CD14-positive monocyte (primary cell): ENCODE measurements at regions not wholly inside any gene's neighbourhood (a gene's known extent, or its start where the extent isn't known, plus 50 kb on each side); places are given as distances from the start of the nearest gene placed in this dataset.

Experiments
- DNase-seq, 3 donors: peaks; one replicate each; pipeline ENCODE4 v3.0.0-alpha.2; 2011 to 2022
- H2AFZ ChIP-seq: 2 replicates; pipeline ENCODE4 v1.6.0; 2012; ENCODE audit warnings: mild to moderate bottlenecking, low read depth, low read length, inconsistent platforms; ENCODE audit not compliant: insufficient read depth, poor library complexity, severe bottlenecking
- H3K27ac ChIP-seq, 2 donors: 1 replicate in 1 of 2; 2 replicates in 1 of 2; pipeline ENCODE4 v1.5.1; 2012 to 2013; ENCODE audit warnings: low read length in 2 of 2, control low read depth in 1 of 2, inconsistent platforms in 1 of 2, low read depth in 1 of 2, mild to moderate bottlenecking in 1 of 2
- H3K27me3 ChIP-seq, 2 donors: one replicate each; pipeline versions ENCODE4 v1.6.0 to v1.6.1; 2011 to 2013; ENCODE audit warnings: low read length in 2 of 2; ENCODE audit not compliant: control insufficient read depth in 2 of 2, insufficient read depth in 2 of 2
- H3K36me3 ChIP-seq, 2 donors: replicated peaks in 1 of 2; 1 replicate in 1 of 2; 2 replicates in 1 of 2; pipeline versions ENCODE4 v1.5.1 to v1.6.1; 2012 to 2013; ENCODE audit warnings: low read length in 2 of 2, control low read depth in 1 of 2, inconsistent platforms in 1 of 2, mild to moderate bottlenecking in 1 of 2; ENCODE audit not compliant: insufficient read depth in 2 of 2, control insufficient read depth in 1 of 2
- H3K4me1 ChIP-seq, 2 donors: 1 replicate in 1 of 2; 2 replicates in 1 of 2; pipeline versions ENCODE4 v1.5.1 to v1.6.1; 2012 to 2013; ENCODE audit warnings: low read length in 2 of 2, control low read depth in 1 of 2, inconsistent platforms in 1 of 2, mild to moderate bottlenecking in 1 of 2, moderate library complexity in 1 of 2; ENCODE audit not compliant: insufficient read depth in 2 of 2, control insufficient read depth in 1 of 2
- H3K4me2 ChIP-seq: replicated peaks from 2 replicates; pipeline ENCODE3; 2012; ENCODE audit warnings: low read length, moderate library complexity, mild to moderate bottlenecking; ENCODE audit not compliant: poor library complexity, severe bottlenecking; ENCODE audit errors: extremely low read depth
- H3K4me3 ChIP-seq, 3 experiments: fragments of 200-600 bp in 1 of 3; sonication (generic) in 1 of 3; replicated peaks in 1 of 3; 1 replicate in 2 of 3; 2 replicates in 1 of 3; pipeline ENCODE4 v1.5.1; 2011 to 2013; ENCODE audit warnings: low read length in 3 of 3, mild to moderate bottlenecking in 3 of 3, control low read depth in 2 of 3, low read depth in 2 of 3, inconsistent platforms in 1 of 3, moderate library complexity in 1 of 3
- H3K79me2 ChIP-seq: 2 replicates; pipeline ENCODE4 v1.6.0; 2012; ENCODE audit warnings: mild to moderate bottlenecking, control low read depth, inconsistent platforms, low read length, moderate library complexity; ENCODE audit not compliant: insufficient read depth
- H3K9ac ChIP-seq: 2 replicates; pipeline ENCODE4 v1.6.0; 2017; ENCODE audit warnings: low read length, mild to moderate bottlenecking; ENCODE audit not compliant: insufficient read depth, poor library complexity, severe bottlenecking
- H3K9me3 ChIP-seq, 2 donors: replicated peaks in 1 of 2; 1 replicate in 1 of 2; 2 replicates in 1 of 2; pipeline versions ENCODE4 v1.5.1 to v1.6.1; 2012 to 2013; ENCODE audit warnings: low read length in 2 of 2, control low read depth in 1 of 2; ENCODE audit not compliant: control insufficient read depth in 1 of 2, insufficient read depth in 1 of 2
- H4K20me1 ChIP-seq: 2 replicates; pipeline ENCODE4 v1.6.0; 2012; ENCODE audit warnings: mild to moderate bottlenecking, low read length, control low read depth, moderate library complexity; ENCODE audit not compliant: insufficient read depth
- H3K27ac Mint-ChIP-seq, 7 donors: one replicate each; pipeline ENCODE4 v1.8.0; 2020; ENCODE audit warnings: mild to moderate bottlenecking in 7 of 7, mixed read lengths in 7 of 7, moderate library complexity in 6 of 7, inconsistent platforms in 2 of 7
- H3K27me3 Mint-ChIP-seq, 3 donors: one replicate each; pipeline ENCODE4 v1.8.0; 2021 to 2022; ENCODE audit warnings: low read depth in 3 of 3, mild to moderate bottlenecking in 3 of 3, mixed read lengths in 3 of 3, moderate library complexity in 3 of 3, inconsistent platforms in 1 of 3
- H3K36me3 Mint-ChIP-seq, 2 donors: one replicate each; pipeline ENCODE4 v1.8.0; 2020; ENCODE audit warnings: mixed read lengths in 2 of 2, inconsistent platforms in 1 of 2, mild to moderate bottlenecking in 1 of 2
- H3K4me1 Mint-ChIP-seq: one replicate; pipeline ENCODE4 v1.8.0; 2020; ENCODE audit warnings: mild to moderate bottlenecking, mixed read lengths
- H3K4me3 Mint-ChIP-seq, 2 donors: one replicate each; pipeline ENCODE4 v1.8.0; 2020; ENCODE audit warnings: mild to moderate bottlenecking in 2 of 2, mixed read lengths in 2 of 2, moderate library complexity in 1 of 2
- H3K9me3 Mint-ChIP-seq, 7 donors: one replicate each; pipeline ENCODE4 v1.8.0; 2020 to 2022; ENCODE audit warnings: mixed read lengths in 7 of 7, mild to moderate bottlenecking in 6 of 7, moderate library complexity in 6 of 7, inconsistent platforms in 2 of 7
- WGBS: methylation state at CpG from one replicate; pipeline ENCODE4 v1.1.5; 2013; ENCODE audit warnings: missing lambda C conversion rate; ENCODE audit not compliant: insufficient coverage; 5-methylcytosine and 5-hydroxymethylcytosine counted together
- intact Hi-C, 2 donors: fragments of 100-400 bp; cut with micrococcal nuclease; formaldehyde crosslinking; loops; one replicate each; pipeline versions ENCODE4 v1.15.0 to v1.15.1; 2023
- TF ChIP-seq, protein P1 (sequence below): fragments of 200-600 bp; IDR thresholded peaks from one replicate; pipeline ENCODE4 v1.8.0; 2022; ENCODE audit warnings: antibody characterized with exemption, mild to moderate bottlenecking

DNA sequence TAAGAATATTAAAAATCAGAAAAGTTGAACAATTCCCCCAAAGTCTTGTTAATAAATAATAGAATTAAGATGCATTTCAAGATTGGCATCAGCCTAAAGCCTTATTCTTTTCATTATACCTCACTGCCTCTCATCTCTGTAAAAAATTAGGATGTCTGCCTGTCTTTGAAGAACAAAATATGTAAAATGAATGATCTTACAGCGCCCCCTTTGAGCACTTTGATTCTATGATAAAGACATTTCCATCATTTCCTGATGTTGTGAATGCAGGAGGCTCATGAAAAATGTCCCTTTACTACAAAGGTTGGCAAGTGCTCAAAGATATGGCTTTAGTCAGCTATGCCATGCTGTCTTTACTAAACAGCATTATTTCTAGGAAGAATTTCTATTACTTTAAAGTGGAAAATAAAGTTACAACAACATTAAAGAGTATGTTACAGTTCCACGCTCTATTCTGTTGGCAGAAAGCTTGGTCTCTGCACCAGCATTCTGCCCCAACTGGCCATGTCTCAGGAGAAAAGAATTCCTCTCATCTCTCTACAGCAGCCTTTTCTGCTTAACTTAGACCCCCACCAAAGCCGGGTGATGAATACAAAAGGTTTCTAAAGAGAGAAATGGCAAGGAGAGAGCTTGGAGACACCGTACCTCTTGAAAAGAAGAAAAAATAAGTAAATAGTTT is 95.1 kb downstream of the LLPH start:
- Mint-ChIP-seq H3K27ac (no peak overlapping the region), H3K27me3 (peaks cover 0 to 4% (median 2%) of the 10 kb centered on the region in 3 donors), H3K4me1 (no peaks in the 10 kb centered on the region), H3K4me3 (no peak overlapping the region), H3K9me3 (no peaks in the 10 kb centered on the region), H3K36me3 (no peaks in the 10 kb centered on the region)
- TF ChIP-seq, protein P1, sequence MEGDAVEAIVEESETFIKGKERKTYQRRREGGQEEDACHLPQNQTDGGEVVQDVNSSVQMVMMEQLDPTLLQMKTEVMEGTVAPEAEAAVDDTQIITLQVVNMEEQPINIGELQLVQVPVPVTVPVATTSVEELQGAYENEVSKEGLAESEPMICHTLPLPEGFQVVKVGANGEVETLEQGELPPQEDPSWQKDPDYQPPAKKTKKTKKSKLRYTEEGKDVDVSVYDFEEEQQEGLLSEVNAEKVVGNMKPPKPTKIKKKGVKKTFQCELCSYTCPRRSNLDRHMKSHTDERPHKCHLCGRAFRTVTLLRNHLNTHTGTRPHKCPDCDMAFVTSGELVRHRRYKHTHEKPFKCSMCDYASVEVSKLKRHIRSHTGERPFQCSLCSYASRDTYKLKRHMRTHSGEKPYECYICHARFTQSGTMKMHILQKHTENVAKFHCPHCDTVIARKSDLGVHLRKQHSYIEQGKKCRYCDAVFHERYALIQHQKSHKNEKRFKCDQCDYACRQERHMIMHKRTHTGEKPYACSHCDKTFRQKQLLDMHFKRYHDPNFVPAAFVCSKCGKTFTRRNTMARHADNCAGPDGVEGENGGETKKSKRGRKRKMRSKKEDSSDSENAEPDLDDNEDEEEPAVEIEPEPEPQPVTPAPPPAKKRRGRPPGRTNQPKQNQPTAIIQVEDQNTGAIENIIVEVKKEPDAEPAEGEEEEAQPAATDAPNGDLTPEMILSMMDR: peak; percentile 47
- Histone ChIP-seq H3K27ac (no peak overlapping the region), H3K27me3 (no peaks in the 10 kb centered on the region), H2AFZ (no peak overlapping the region), H3K9ac (no peak overlapping the region), H3K9me3 (no peaks in the 10 kb centered on the region), H3K36me3 (no peaks in the 10 kb centered on the region), H3K4me1 (no peaks in the 10 kb centered on the region), H3K79me2 (no peaks in the 10 kb centered on the region), H3K4me3 (no peak overlapping the region), H3K4me2 (no peak overlapping the region), H4K20me1 (no peaks in the 10 kb centered on the region)
- intact Hi-C loops: no loop called here
- no CpG with 5 or more reads among the region's 4 CpGs for WGBS
- peak; percentile 5 to 16 (median 13) for DNase-seq

DNA sequence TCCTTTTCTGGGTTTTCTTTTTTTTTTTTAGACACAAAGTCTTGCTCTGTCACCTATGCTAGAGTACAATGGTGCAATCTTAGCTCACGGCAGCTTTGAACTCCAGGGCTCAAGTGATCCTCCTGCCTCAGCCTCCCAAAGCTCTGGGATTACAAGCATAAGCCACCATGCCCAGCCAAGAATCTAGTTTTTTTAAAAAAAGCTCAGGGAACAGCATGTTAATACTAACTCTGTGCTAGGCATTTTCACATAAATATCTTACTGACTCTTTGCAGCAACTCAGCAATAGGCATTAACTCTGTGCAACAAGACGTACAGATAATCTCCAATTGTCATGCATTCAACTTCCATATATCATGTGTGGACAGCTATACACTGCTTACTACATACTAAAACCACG is 97.4 kb downstream of the LLPH start:
- DNase-seq: no peak
- H3K79me2 ChIP-seq: no peaks in the 10 kb centered on the region
- H3K27ac Mint-ChIP-seq: no peak overlapping the region
- H3K4me1 ChIP-seq: no peaks in the 10 kb centered on the region
- H3K4me3 Mint-ChIP-seq: no peak overlapping the region
- no peak overlapping the region for H3K4me3 ChIP-seq
- H3K27me3 Mint-ChIP-seq: peaks cover 0 to 3% (median 2%) of the 10 kb centered on the region in 3 donors
- H4K20me1 ChIP-seq: no peaks in the 10 kb centered on the region
- intact Hi-C loops: no loop called here
- no peak overlapping the region for H2AFZ ChIP-seq
- no peaks in the 10 kb centered on the region for H3K27me3 ChIP-seq
- H3K9me3 Mint-ChIP-seq: no peaks in the 10 kb centered on the region
- no peaks in the 10 kb centered on the region for H3K36me3 Mint-ChIP-seq
- no peaks in the 10 kb centered on the region for H3K36me3 ChIP-seq
- H3K27ac ChIP-seq: no peak overlapping the region
- H3K9ac ChIP-seq: no peak overlapping the region
- no peaks in the 10 kb centered on the region for H3K9me3 ChIP-seq
- TF ChIP-seq, protein P1: no peak
- 90% methylated on average over 2 of the region's 3 CpGs for WGBS
- no peak overlapping the region for H3K4me2 ChIP-seq
- H3K4me1 Mint-ChIP-seq: no peaks in the 10 kb centered on the region
